HCT116 (cell line): ENCODE measurements at regions not wholly inside any gene's neighbourhood (a gene's known extent, or its start where the extent isn't known, plus 50 kb on each side); places are given as distances from the start of the nearest gene placed in this dataset.

Source experiments
- ATAC-seq: fragments of 200-7000 bp; cut with Tn5 transposase; 2 replicates; pipeline ENCODE4 v1.9.1; 2020; ENCODE audit warnings: mild to moderate bottlenecking, moderate library complexity
- BruUV-seq: library from RNA; stranded (reverse); fragments of 400-500 nt; replicated peaks from 2 replicates; lab custom pipeline; 2021; lab: Mats Ljungman, UMichigan
- CTCF ChIA-PET: fragments of 300-600 bp; sonication (Branson Sonifier 250); formaldehyde crosslinking; loops from one replicate; lab custom pipeline; 2021; ENCODE audit warnings: antibody characterized with exemption; lab: Charles Lee
- POLR2A ChIA-PET: fragments of 300-600, 350-600 bp; sonication (Branson Sonifier 250); formaldehyde crosslinking; loops from one replicate; lab custom pipeline; 2021; ENCODE audit warnings: antibody characterized with exemption; lab: Charles Lee
- RAD21 ChIA-PET, 2 experiments: fragments of 300-600 bp; sonication (Branson Sonifier 250); formaldehyde crosslinking; loops; one replicate each; lab custom pipeline; 2023; ENCODE audit warnings: low total read pairs in 2 of 2; ENCODE audit not compliant: uncharacterized antibody in 2 of 2, unreplicated experiment in 2 of 2, low non-redundant PET in 1 of 2; lab: Charles Lee
- DNase-seq: peaks from one replicate; pipeline ENCODE4 v3.0.0-alpha.2; 2010; ENCODE audit warnings: low read depth, low spot score
- H2AFZ ChIP-seq: fragments of 200-600 bp; shearing (Covaris generic), sonication (generic); 2 replicates; pipeline ENCODE4 v1.6.1; 2017; ENCODE audit warnings: low read depth, mixed run types, mixed read lengths, antibody characterized with exemption, low read length; ENCODE audit not compliant: poor library complexity, severe bottlenecking
- H3K27ac ChIP-seq: 2 replicates; pipeline ENCODE4 v1.5.1; 2012; ENCODE audit warnings: low read depth, low read length
- H3K27me3 ChIP-seq: fragments of 200-600 bp; sonication (generic); 2 replicates; pipeline ENCODE4 v1.6.1; 2016; ENCODE audit warnings: mixed run types, low read length, mixed read lengths; ENCODE audit not compliant: insufficient read depth
- H3K36me3 ChIP-seq, 2 experiments: fragments of 200-500 bp in 1 of 2; fragments of 200-600 bp in 1 of 2; sonication (Bioruptor generic) in 1 of 2; sonication (generic) in 1 of 2; 2 replicates each; pipeline versions ENCODE4 v1.5.1 to v1.6.1; 2014 to 2016; ENCODE audit warnings: low read length in 2 of 2, inconsistent platforms in 1 of 2, mixed read lengths in 1 of 2, mixed run types in 1 of 2; ENCODE audit not compliant: insufficient read depth in 2 of 2, control insufficient read depth in 1 of 2
- H3K4me1 ChIP-seq, 2 experiments: fragments of 200-600 bp in 1 of 2; sonication (generic) in 1 of 2; 2 replicates each; pipeline versions ENCODE4 v1.5.1 to v1.6.1; 2012 to 2017; ENCODE audit warnings: low read length in 2 of 2, inconsistent platforms in 1 of 2, mild to moderate bottlenecking in 1 of 2, mixed read lengths in 1 of 2, mixed run types in 1 of 2, moderate library complexity in 1 of 2; ENCODE audit not compliant: insufficient read depth in 2 of 2, control insufficient read depth in 1 of 2
- H3K4me2 ChIP-seq: fragments of 200-600 bp; sonication (generic); 2 replicates; pipeline ENCODE4 v1.6.1; 2017; ENCODE audit warnings: mixed run types, low read length, mixed read lengths
- H3K4me3 ChIP-seq, 2 experiments: fragments of 200-600 bp in 1 of 2; sonication (generic) in 1 of 2; replicated peaks in 1 of 2; 2 replicates each; pipeline ENCODE4 v1.5.1; 2011 to 2016; ENCODE audit warnings: low read length in 2 of 2, control low read depth in 1 of 2, low read depth in 1 of 2, mild to moderate bottlenecking in 1 of 2, mixed read lengths in 1 of 2, mixed run types in 1 of 2
- H3K79me2 ChIP-seq: fragments of 200-600 bp; sonication (generic); 2 replicates; pipeline ENCODE4 v1.6.1; 2017; ENCODE audit warnings: mild to moderate bottlenecking, mixed run types, low read length, moderate library complexity, mixed read lengths; ENCODE audit not compliant: insufficient read depth
- H3K9ac ChIP-seq: fragments of 200-600 bp; sonication (generic); 2 replicates; pipeline ENCODE4 v1.6.1; 2016; ENCODE audit warnings: low read length, mixed read lengths
- H3K9me2 ChIP-seq: fragments of 200-600 bp; sonication (generic), shearing (Covaris generic); 2 replicates; pipeline ENCODE4 v1.6.1; 2017; ENCODE audit warnings: mixed run types, mild to moderate bottlenecking, moderate library complexity; ENCODE audit not compliant: insufficient read depth
- H3K9me3 ChIP-seq, 2 experiments: fragments of 200-500 bp in 1 of 2; fragments of 200-600 bp in 1 of 2; sonication (Bioruptor generic) in 1 of 2; sonication (generic) in 1 of 2; 2 replicates each; pipeline ENCODE4 v1.6.1; 2014 to 2017; ENCODE audit warnings: low read length in 2 of 2, mixed read lengths in 2 of 2, inconsistent platforms in 1 of 2, low read depth in 1 of 2, mild to moderate bottlenecking in 1 of 2, mixed run types in 1 of 2, moderate library complexity in 1 of 2; ENCODE audit not compliant: control insufficient read depth in 1 of 2, insufficient read depth in 1 of 2
- H4K20me1 ChIP-seq: fragments of 200-600 bp; sonication (generic), shearing (Covaris generic); 2 replicates; pipeline ENCODE4 v1.6.1; 2017; ENCODE audit warnings: mixed run types, mild to moderate bottlenecking, moderate library complexity; ENCODE audit not compliant: insufficient read depth
- ATF3 ChIP-seq: IDR thresholded peaks from 2 replicates; pipeline ENCODE4 v1.6.1; 2012
- CBX3 ChIP-seq: IDR thresholded peaks from 2 replicates; pipeline ENCODE4 v1.6.1; 2012; ENCODE audit warnings: low read depth
- CEBPB ChIP-seq: IDR thresholded peaks from 2 replicates; pipeline ENCODE4 v1.6.1; 2012; ENCODE audit warnings: low read depth
- ELF1 ChIP-seq: IDR thresholded peaks from 2 replicates; pipeline ENCODE4 v1.6.1; 2012; ENCODE audit warnings: low read depth, borderline replicate concordance
- EZH2 ChIP-seq: fragments of 200-600 bp; sonication (generic); IDR thresholded peaks from 2 replicates; pipeline ENCODE4 v1.6.1; 2017; ENCODE audit warnings: antibody characterized with exemption, mixed run types
- EZH2phosphoT487 ChIP-seq: fragments of 200-600 bp; IDR thresholded peaks from 2 replicates; pipeline ENCODE4 v1.6.1; 2018; ENCODE audit warnings: antibody characterized with exemption, borderline replicate concordance
- FOSL1 ChIP-seq: IDR thresholded peaks from 2 replicates; pipeline ENCODE4 v1.6.1; 2012; ENCODE audit warnings: low read depth
- MAX ChIP-seq: IDR thresholded peaks from 2 replicates; pipeline ENCODE4 v1.6.1; 2012
- POLR2A ChIP-seq: IDR thresholded peaks from 2 replicates; pipeline ENCODE4 v1.7.0; 2011; ENCODE audit warnings: borderline replicate concordance; ENCODE audit not compliant: insufficient read depth, insufficient read length; ENCODE audit errors: extremely low read depth
- POLR2AphosphoS5 ChIP-seq: IDR thresholded peaks from 2 replicates; pipeline ENCODE4 v1.6.1; 2011; ENCODE audit warnings: mild to moderate bottlenecking, low read depth, low read length, moderate library complexity
- RAD21 ChIP-seq: IDR thresholded peaks from 2 replicates; pipeline ENCODE4 v1.6.1; 2012; ENCODE audit warnings: low read depth, mild to moderate bottlenecking
- REST ChIP-seq: IDR thresholded peaks from 2 replicates; pipeline ENCODE4 v1.6.1; 2012; ENCODE audit warnings: low read depth
- SIN3A ChIP-seq: IDR thresholded peaks from 2 replicates; pipeline ENCODE4 v1.6.1; 2012; ENCODE audit warnings: low read depth
- SP1 ChIP-seq: IDR thresholded peaks from 2 replicates; pipeline ENCODE4 v1.6.1; 2012; ENCODE audit warnings: low read depth
- TCF7L2 ChIP-seq: IDR thresholded peaks from 2 replicates; pipeline ENCODE4 v1.7.0; 2011; ENCODE audit warnings: borderline replicate concordance, inconsistent platforms; ENCODE audit not compliant: insufficient read depth, insufficient read length; ENCODE audit errors: extremely low read depth
- YY1 ChIP-seq: IDR thresholded peaks from 2 replicates; pipeline ENCODE4 v1.6.1; 2011; ENCODE audit warnings: low read length, low read depth, moderate library complexity, mild to moderate bottlenecking; ENCODE audit not compliant: insufficient replicate concordance; ENCODE audit errors: extremely low read depth
- ZBTB33 ChIP-seq: IDR thresholded peaks from 2 replicates; pipeline ENCODE4 v1.6.1; 2011; ENCODE audit warnings: mild to moderate bottlenecking, low read length, moderate library complexity; ENCODE audit not compliant: insufficient replicate concordance; ENCODE audit errors: extremely low read depth
- ZFX ChIP-seq: fragments of 450-650 bp; IDR thresholded peaks from 2 replicates; pipeline ENCODE4 v1.6.1; 2017
- ZNF274 ChIP-seq: fragments of 200-500 bp; sonication (Bioruptor generic); IDR thresholded peaks from 2 replicates; pipeline ENCODE4 v1.6.1; 2014; ENCODE audit warnings: mild to moderate bottlenecking, low read depth, low read length, inconsistent platforms
- intact Hi-C: fragments of 100-400 bp; cut with micrococcal nuclease; formaldehyde crosslinking; loops from 2 replicates; pipeline ENCODE4 v1.10.0; 2022

- H3K9me3 ChIP-seq = no peaks in the 10 kb centered on the region
- H3K4me2 ChIP-seq = no peak overlapping the region
- H3K27me3 ChIP-seq = no peaks in the 10 kb centered on the region
- TF ChIP-seq EZH2phosphoT487 = no peak
- TF ChIP-seq ZFX = no peak
- TF ChIP-seq ELF1 = no peak
- TF ChIP-seq YY1 = no peak
- TF ChIP-seq RAD21 = no peak
- no peak for TF ChIP-seq MAX
- no peak for TF ChIP-seq FOSL1
- no peak for TF ChIP-seq POLR2A
- TF ChIP-seq ZNF274 = no peak
- no peak for TF ChIP-seq ATF3
- TF ChIP-seq SP1 = no peak
- no peak for TF ChIP-seq ZBTB33
- TF ChIP-seq EZH2 = no peak
- no peak for TF ChIP-seq TCF7L2
- TF ChIP-seq POLR2AphosphoS5 = no peak
- TF ChIP-seq CBX3 = no peak
- no peak for TF ChIP-seq REST
- TF ChIP-seq SIN3A = no peak
- no peak for TF ChIP-seq CEBPB
- no peaks in the 10 kb centered on the region for H4K20me1 ChIP-seq
- H3K9ac ChIP-seq = no peak overlapping the region
- no peaks in the 10 kb centered on the region for H3K4me1 ChIP-seq
- no peak overlapping the region for H3K27ac ChIP-seq
- no TSS peak for BruUV-seq
- H2AFZ ChIP-seq = no peak overlapping the region
- POLR2A ChIA-PET = no interaction called here
- RAD21 ChIA-PET = no interaction called here
- H3K9me2 ChIP-seq = 0 out of 2 replicates have a peak, but pooled peaks cover 6% of the 10 kb centered on the region
- H3K36me3 ChIP-seq = no peaks in the 10 kb centered on the region
- no peak for ATAC-seq
- DNase-seq = no peak
- CTCF ChIA-PET = interaction anchor here (1.4 kb wide), 1 partner anchor 12 kb away, joined by 4 read pairs; no protein-coding TSS in a partner anchor
- H3K4me3 ChIP-seq = no peak overlapping the region
- no peaks in the 10 kb centered on the region for H3K79me2 ChIP-seq
- intact Hi-C loops = no loop called here
Measured at GRCh38 chr4:112926819-112927218, 122.6 kb upstream of the ANK2 start.
